COLO668 (cell line): ENCODE measurements at regions not wholly inside any gene's neighbourhood (a gene's known extent, or its start where the extent isn't known, plus 50 kb on each side); places are given as distances from the start of the nearest gene placed in this dataset.
A peak's percentile ranks its signal among the peaks of the same experiment; 100 is the strongest.
"Not testable (repeated sequence)": the region's sequence is repeated elsewhere in the genome, so short reads cannot be mapped to it uniquely, and the experiment has no call there.

Experiments
- DNase-seq: peaks from one replicate; lab custom pipeline; 2025; ENCODE audit not compliant: unreplicated experiment; lab: John Stamatoyannopoulos, UW

DNA sequence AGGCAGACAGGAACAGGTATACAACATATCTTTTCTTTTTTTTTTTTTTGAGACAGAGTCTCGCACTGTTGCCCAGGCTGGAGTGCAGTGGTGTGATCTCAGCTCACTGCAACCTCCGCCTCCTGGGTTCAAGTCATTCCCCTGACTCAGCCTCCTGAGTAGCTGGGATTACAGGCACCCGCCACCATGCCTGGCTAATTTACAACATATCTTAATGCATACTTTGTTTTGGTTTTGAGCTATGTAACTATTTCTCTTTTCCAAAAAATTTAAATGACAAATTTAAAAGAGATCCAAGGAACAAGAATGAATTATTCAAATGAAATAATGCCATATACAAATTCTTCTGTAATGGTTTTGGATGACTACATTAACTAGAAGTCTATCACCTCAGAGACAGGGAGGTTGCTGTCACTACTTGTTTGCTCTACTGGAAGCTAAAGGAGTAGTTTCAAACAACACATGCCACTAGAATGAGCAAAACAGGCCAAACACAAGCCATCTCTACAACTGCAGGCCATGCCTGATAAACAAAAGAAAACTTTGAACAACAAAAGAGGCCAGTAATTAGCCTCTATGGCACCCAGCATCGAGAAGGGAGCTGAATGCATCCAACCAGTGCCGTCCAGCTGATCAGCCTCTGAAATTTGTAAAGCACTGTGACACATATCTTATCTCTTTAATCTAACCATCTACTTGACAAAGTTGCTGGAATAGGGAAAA is 133.6 kb upstream of the VOPP1 start:
- not testable (repeated sequence) for DNase-seq

DNA sequence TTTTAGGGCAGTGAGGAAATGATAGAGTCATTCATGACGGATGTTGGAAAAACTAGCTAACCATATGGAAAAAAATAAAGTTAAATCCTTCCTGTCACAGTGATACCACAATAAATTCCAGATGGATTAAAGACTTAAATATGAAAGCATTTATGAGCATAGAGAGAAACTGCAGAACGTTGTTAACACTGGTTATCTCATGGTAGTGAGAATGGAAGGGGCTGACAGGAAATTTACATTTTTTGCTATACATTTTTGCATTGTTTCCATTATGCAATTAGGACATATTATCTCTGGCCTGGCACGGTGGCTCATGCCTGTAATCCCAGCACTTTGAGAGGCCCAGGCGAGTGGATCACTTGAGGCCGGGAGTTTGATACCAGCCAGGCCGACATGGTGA is 130.5 kb upstream of the VOPP1 start:
- not testable (repeated sequence) for DNase-seq

DNA sequence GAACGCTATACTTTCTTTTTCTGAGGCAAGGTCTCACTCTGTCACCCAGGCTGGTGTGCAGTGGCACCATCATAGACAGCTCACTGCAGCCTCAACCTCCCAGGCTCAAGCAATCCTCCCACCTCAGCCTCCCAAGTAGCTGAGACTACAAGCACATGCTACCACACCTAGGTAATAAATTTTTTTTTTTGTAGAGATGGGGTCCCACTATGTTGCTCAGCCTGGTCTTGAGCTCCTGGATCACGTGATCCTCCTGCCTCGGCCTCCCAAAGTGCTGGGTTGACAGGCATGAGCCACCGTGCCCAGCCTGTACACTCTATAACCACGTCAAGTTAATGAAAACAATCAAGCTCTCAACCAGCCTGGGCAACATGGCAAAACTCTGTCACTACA is 127.1 kb upstream of the VOPP1 start:
- not testable (repeated sequence) for DNase-seq

DNA sequence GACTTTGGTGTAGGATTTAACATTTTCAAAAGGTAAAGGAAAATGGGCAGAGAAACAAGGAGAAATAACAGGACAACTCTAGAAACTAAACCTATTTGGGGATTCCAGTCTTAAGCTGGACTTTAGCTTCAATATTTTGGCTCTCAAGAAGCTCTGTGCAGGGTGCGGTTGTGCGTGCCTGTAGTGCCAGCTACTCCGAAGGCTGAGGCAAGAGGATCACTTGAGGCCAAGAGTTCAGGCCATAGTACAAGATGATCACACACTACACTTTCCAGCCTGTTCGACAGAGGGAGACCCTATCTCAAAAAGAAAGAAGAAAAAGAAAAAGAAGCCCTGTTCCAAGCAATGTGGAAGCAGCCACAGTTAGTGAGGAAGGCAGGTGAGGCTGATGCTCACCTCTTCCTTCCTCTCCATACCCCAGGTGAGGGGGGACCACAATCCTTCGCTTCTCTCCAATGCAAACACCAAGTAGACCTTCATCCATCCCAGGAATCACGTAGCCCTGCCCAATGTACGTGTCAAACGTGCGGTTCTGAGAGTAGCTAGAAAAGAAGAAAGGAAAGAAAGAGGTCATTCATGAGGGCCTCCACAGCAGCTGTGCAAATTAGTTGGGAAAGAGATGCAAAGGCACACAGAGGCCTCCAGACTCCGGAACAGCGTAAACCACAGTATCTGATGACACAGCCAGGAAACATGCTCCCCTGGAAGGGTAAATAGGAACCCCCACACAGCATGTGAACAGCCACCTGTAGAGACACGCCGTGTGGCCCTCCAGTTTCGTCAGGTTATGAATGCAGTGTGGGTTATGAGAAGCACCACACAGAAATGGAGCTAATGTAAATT is 126.5 kb upstream of the VOPP1 start:
- peak; percentile 75 for DNase-seq

DNA sequence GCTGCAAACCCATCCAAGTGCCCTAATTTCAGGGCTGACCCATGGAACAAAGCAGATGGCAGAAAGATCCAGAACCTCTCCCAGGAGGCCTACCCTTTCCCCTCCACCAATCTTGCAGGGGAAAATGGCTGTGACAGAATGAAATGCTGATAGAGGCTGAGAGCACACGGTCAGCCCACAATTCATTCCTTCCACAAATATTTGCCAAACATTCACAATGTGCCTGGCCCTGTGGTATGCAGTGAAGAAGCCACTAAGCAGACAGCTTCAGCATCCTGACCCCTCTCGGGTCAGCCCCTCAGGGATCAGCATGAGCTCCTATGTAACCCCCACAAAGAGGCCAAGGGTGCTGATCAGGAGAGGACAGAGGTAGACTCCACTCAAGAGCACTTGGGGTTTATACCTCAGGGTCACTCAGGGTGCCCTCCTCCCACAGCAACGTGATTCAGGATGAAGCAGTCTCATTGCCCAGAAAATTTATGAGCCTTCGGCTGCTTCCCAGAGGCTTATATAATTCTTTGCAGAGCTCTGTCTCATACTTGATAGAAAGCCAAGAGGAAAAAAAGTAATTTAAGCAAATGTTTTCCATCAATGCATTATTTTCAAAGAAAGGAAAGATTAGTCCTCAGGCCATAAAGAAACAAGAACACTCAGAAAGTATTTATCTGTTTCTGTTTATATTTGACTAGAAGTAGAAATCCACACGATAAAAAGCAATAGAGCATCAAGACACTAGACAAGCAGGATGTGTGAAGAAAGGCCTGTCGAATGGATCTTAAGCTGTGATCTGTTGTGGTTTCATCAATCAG is 123.8 kb upstream of the VOPP1 start:
- DNase-seq = not testable (repeated sequence)

DNA sequence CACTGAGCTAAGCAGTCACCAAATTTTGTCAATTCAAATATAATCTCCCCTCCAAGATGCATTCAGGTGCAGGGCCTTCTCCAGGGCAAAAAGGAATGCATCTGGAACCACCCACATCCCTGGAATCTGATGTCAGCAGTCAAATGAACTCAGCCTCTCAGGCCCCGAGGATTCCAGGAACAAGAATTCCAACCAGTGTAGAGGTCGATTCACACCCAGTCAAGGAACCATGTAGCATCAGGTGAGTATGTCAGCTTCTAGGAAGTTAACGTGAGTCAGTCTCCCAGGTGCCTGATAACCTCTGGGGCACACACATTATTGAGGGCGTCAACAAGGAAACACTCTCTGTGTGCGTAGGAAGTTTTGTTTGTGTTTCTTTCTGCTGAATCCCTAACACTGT is 122.2 kb upstream of the VOPP1 start:
- not testable (repeated sequence) for DNase-seq

DNA sequence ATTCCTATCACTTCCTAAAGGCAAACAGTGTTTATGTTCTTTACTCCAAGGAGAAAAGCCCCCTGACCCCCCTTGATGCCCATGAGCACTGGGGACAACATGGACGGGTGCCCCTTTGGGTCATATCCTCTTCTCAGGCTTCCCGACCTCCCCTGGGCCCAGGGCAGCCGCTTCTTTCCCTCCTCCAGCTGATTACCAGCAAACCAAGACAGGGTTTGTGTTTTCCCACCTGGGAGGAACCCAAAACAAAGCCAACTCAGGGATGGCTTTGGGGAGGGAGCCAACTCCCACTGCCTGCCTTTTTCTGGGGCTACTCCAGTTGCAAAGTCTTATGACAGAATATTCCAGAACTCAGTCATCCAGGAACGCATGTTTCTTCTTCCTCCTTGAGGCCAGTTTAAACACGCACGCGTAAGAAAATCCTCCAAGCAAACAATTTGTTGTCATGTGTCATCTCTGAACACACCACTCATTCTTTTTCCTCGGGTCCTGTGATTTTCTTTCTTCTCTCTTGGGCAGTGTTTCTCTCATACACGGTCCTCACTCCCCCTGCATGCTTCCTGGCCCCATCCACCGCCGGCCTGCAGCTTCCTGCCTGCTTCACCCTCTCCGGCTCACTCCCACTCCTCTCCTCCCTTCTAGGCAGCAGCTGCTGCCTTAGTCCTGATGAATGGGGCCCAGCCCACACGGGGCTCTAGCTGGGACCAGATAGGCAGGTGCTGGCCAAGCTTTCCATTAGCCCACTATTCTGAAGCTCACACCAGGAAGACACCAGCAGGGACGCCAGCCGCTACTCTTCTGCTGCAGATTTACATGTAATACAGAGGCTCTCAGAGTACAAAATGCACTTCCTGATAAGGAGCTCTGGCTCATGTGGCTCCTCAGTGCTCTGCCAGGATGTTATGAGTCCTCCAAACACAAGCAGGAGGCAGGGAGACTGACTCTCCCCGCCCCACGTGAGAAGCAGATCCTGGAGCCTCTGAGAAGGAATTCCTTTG is 116.7 kb upstream of the VOPP1 start:
- peak; percentile 36 for DNase-seq

DNA sequence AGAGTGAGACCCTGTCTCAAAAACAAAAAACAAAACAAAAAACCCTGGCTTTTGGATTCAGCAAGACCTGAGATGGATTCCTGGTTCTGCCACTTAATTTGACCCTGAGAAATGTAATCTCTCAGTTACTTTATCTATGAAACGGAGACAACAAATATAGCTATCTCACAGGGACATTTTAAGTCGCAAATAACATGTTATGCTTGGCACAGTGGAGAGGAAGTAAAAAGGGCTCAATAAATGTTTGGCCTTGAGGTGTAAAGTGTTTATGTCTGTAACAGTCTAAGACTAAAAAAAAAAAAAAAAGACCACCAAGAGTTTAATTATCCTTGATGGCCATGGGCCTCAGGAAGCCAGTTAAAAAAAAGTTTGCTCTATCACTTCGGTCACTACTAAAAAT is 116.0 kb upstream of the VOPP1 start:
- not testable (repeated sequence) for DNase-seq

DNA sequence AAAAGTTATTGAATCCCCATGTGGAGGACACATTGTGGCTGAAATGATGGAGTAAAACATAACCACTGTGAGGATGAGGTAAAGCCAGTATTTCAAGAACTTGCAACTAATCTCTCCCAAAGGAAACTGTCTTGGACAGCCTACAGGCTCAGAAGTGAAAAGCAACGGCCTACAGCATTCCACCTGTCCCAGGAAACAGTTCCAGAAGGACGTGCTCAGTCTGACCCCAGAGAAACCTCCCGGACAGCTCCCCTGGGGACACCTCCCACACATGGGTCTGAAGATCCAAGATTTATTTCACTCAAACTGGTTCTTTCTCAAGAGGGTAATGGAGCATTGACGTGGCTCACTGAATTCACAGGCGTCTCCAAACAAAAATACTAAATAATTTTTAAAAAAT is 115.0 kb upstream of the VOPP1 start:
- not testable (repeated sequence) for DNase-seq

DNA sequence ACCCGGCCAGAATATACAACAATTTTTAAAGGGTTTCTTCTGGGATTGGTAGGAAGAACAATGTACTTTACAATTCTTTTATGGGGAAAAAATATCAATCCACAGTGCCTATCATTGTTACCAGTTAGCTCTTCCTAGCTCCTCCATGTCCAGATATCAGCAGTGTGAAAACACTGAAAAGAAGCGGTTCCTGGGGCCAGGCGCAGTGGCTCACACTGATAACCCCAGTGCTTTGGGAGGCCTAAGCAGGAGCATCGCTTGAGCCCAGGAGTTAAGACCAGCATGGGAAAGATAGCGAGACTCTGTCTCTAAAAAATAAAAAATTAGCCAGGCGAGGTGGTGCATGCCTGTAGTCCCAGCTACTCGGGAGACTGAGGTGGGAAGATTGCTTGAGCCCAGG is 114.5 kb upstream of the VOPP1 start:
- DNase-seq = not testable (repeated sequence)

DNA sequence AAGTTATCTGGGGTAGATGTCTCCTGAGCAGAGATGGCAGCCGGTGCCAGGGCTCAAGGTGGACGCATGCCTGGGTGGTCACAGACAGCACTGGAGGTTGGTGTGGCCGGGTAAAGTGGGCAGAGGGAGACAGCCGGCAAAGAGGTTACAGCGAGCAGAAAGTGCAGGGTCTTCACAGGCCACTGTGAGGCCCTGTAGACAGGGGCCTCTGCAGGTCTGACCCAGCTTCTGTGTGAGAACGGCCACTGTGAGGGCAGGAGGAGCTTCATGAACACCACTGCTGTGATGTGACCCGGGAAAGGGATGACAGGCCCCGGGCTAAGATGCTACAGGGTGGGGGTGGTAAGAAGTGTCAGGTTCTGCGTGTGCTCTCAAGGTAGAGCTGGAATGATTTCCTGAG is 111.2 kb upstream of the VOPP1 start:
- not testable (repeated sequence) for DNase-seq

DNA sequence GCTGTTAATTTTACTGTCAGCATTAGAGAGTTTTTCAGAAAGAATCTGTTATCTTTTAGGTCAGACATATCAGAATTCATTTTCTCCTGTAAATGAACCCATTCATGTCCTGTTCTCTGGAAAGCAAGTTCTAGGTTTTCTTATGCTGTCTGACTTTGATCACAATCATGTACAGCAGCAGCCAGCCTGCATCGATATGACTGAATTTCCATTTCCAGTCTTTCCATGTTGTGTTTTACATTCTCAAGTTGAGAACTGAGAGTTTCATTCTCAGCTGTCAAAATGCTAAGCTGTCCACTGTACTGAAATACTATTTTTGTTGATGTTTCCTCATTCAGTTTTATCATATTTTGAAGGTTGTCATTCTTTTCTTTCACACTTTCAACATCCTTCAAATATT is 103.3 kb upstream of the VOPP1 start:
- not testable (repeated sequence) for DNase-seq

DNA sequence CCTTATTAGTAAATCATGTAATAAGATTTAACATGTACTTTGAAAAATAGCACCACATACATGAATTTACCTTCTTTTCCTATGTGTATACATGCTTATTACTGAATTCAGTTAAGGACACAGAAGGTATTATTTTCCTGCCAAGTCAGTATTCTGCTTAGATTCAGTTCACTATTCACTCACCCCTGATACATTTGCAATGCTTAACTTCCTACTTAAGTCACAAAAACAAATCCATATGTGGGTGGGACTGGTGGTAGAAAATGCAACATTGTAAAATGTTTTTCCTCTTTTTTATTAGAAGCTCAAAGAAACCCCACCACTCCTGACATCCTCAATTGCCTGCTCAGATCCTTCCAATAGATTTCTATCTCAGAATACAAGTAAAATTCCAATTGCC is 101.2 kb upstream of the VOPP1 start:
- DNase-seq = not testable (repeated sequence)

DNA sequence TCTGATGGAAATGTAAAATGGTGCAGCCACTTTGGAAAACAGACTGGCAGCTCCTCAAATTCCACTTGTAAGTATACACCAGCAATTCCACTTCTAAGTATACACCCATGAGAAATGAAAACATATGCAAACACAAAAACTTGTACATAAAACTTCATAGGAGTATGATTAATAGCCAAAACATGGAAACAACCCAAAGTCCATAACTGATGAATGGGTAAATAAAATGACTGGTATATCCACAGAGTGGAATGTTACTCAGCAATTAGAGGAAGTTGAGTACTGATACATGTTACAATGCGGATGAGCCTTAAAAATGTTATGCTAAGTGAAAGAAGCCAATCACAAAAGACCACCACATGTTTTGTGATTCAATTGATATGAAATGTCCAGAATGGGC is 99.8 kb upstream of the VOPP1 start:
- not testable (repeated sequence) for DNase-seq

DNA sequence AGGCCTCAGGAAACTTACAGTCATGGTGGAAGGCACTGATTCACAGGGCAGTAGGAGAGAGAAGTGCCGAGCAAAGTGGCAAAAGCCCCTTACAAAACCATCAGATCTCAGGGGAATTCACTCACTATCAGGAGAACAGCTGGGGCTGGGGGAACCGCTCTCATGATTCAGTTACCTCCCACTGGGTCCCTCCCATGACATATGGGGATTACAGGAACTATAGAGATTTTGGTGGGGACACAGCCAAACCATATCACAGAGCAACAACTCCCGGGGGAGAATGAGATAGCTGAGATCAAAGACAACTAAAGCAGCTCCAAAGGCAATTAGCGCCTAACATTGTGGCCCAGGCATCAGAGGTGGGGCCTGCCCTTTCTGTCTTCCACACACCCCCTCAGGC is 85.4 kb upstream of the VOPP1 start:
- DNase-seq = no peak

DNA sequence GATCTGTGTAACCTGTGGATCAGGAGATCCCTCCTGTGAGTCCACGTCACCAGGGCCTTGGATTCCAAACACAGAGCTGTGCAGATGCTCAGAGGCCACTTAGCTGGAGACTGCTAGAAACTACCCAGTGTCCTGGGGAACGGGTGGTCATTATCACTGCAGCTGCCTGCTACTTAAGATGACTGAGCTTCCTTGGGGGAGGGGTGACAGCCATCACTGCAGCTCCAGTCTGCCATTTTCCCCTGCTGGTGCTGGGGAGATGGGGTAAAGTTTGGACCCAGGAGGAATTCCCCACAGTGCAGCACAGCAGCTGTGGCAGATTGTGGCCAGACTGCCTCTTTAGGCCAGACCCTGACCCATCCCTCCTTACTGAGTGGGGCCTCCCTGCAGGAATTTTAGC is 78.8 kb upstream of the VOPP1 start:
- DNase-seq = no peak

DNA sequence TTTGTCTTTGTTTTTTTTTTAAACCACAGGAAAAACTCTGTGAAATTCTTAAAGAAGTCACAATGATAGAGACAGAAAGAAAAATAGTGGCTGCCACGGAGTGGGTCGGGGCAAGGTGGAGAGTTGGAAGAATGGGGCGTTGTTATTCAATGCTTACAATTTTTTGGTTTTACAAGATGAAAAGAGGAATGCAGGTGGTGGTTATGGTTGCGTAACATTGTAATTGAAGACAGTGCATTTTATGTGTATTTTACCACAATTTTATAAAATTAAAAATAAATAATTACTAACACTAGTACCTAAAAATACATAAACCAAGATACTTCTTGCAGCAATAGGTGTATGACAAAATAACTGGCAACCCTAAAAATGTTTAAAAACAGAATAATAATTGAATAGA is 76.9 kb upstream of the VOPP1 start:
- DNase-seq = no peak

DNA sequence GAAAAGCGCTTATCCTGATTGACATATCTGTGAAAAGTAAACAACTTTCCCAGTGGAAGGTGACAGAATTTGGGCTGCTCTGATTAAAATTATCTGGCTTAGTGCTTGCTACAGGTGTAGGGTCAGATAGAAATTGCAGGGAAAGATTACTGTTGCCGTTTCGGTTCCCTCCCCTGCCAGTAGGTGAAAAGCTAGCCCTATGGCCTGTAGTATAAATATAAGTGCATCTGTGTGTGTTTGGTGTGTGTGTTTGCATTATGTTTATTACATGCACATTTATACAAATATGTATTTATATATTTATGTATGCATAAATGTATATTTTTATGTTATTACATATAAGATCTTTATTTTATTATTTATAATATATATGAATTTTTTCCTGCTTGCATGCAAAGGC is 72.3 kb upstream of the VOPP1 start:
- DNase-seq = no peak

DNA sequence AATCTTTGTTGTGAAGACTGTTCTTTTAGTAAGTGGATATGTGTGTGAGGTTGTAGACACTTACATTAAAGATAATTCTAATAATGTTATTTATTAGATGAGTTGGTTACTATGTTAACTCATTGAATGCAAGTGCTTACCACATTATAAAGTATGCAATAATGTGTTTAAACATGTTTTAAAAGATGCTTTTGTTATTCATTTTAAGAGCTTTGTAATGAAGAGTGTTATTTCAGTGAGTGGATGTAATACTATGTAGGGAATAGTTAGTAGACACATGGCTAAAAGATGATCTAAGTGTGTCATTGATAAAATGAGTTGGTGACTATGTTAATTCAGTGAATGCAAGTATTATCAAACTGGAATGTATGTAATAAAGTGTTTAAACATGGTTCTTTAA is 70.0 kb upstream of the VOPP1 start:
- no peak for DNase-seq

DNA sequence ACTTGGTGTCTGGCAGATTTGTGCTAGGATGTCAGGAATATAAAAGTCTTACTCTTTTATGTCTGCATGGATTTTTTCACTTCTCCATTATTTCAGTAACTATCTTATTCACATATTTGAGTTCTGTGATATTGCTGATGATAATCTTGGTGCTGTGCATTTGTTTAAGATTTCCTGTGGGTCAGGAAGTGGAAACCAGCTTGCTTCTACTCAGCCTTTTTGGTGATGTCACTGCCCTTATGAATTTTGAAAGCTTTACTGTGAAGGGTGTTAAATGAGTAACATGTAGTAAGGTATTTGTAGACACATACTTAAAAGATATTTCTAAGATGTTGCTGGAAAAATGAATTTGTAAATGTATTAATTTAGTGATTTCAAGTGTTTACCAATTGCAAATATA is 69.5 kb upstream of the VOPP1 start:
- no peak for DNase-seq
